MM.1S (cell line): ENCODE measurements at regions not wholly inside any gene's neighbourhood (a gene's known extent, or its start where the extent isn't known, plus 50 kb on each side); places are given as distances from the start of the nearest gene placed in this dataset.

Experiments used
- DNase-seq: peaks from one replicate; pipeline ENCODE4 v3.0.0-alpha.2; 2015
- H2AFZ ChIP-seq: fragments of 300-600 bp; sonication (generic); 2 replicates; pipeline ENCODE4 v1.6.0; 2016; ENCODE audit warnings: antibody characterized with exemption, low read length
- H3F3A ChIP-seq: fragments of 300-600 bp; sonication (generic); 2 replicates; pipeline ENCODE4 v1.6.1; 2016; ENCODE audit warnings: mild to moderate bottlenecking, antibody characterized with exemption, low read length, moderate library complexity, mixed read lengths; ENCODE audit not compliant: insufficient read depth
- H3K27ac ChIP-seq: fragments of 300-600 bp; sonication (generic); 2 replicates; pipeline ENCODE4 v1.5.1; 2016; ENCODE audit warnings: mild to moderate bottlenecking, low read length
- H3K27me3 ChIP-seq: fragments of 300-600 bp; sonication (generic); replicated peaks from 2 replicates; pipeline ENCODE4 v1.6.0; 2016; ENCODE audit warnings: low read length; ENCODE audit not compliant: insufficient read depth
- H3K36me3 ChIP-seq: fragments of 300-600 bp; sonication (generic); replicated peaks from 2 replicates; pipeline ENCODE4 v1.6.1; 2016; ENCODE audit warnings: mild to moderate bottlenecking, low read length, mixed read lengths; ENCODE audit not compliant: insufficient read depth
- H3K4me1 ChIP-seq: fragments of 300-600 bp; sonication (generic); 2 replicates; pipeline ENCODE4 v1.6.1; 2016; ENCODE audit warnings: low read length, mixed read lengths
- H3K4me2 ChIP-seq: fragments of 300-600 bp; sonication (generic); 2 replicates; pipeline ENCODE4 v1.6.0; 2016; ENCODE audit warnings: low read depth, low read length
- H3K4me3 ChIP-seq: fragments of 300-600 bp; sonication (generic); 2 replicates; pipeline ENCODE4 v1.5.1; 2016; ENCODE audit warnings: low read length, mixed read lengths
- H3K79me2 ChIP-seq: fragments of 300-600 bp; sonication (generic); 2 replicates; pipeline ENCODE4 v1.6.1; 2016; ENCODE audit warnings: mixed run types, low read length, mixed read lengths
- H3K9ac ChIP-seq: fragments of 300-600 bp; sonication (generic); 2 replicates; pipeline ENCODE4 v1.6.1; 2016; ENCODE audit warnings: low read length, mixed read lengths
- H3K9me2 ChIP-seq: fragments of 300-600 bp; sonication (generic); replicated peaks from 2 replicates; pipeline ENCODE4 v1.6.1; 2016; ENCODE audit warnings: mild to moderate bottlenecking, low read length, mixed read lengths; ENCODE audit not compliant: insufficient read depth
- H3K9me3 ChIP-seq: fragments of 300-600 bp; sonication (generic); replicated peaks from 2 replicates; pipeline ENCODE4 v1.6.1; 2016; ENCODE audit warnings: mild to moderate bottlenecking, low read length, mixed read lengths; ENCODE audit not compliant: insufficient read depth
- H4K20me1 ChIP-seq: fragments of 300-600 bp; sonication (generic); 2 replicates; pipeline ENCODE4 v1.6.1; 2016; ENCODE audit warnings: mild to moderate bottlenecking, low read length, moderate library complexity, mixed read lengths; ENCODE audit not compliant: insufficient read depth
- EZH2 ChIP-seq: fragments of 300-600 bp; sonication (generic); optimal IDR thresholded peaks from 2 replicates; pipeline ENCODE3; 2017; ENCODE audit warnings: low read depth, mild to moderate bottlenecking, antibody characterized with exemption, low read length, mixed read lengths
- EZH2phosphoT487 ChIP-seq: fragments of 300-600 bp; sonication (generic); IDR thresholded peaks from 2 replicates; pipeline ENCODE4 v1.6.1; 2018; ENCODE audit warnings: antibody characterized with exemption, low read length
- TF ChIP-seq, protein P1 (sequence below): fragments of 300-600 bp; sonication (generic); IDR thresholded peaks from 2 replicates; pipeline ENCODE4 v1.5.1; 2016; ENCODE audit warnings: antibody characterized with exemption, low read length, mixed read lengths

DNA sequence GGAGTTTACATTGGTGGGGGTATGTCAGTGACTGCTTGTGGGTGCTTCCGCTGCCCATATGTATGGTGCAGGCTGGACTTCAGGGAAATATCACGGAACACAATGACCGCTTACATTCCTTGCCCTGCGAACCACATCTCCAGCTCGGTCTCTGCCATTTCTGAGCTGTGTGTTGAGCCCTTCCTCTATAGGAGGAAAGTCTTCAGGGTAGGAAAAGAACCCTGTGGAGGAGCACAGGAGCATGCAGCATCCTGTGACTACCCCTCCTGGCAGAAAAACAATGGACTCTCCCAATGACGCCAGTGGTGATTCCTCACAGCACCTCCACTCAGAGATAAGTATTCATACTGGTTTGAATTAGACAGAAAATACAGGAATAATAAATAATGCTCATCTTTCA, 276.8 kb upstream of the MAP3K1 start:
- no peaks in the 10 kb centered on the region for H3K27me3 ChIP-seq
- H3K9me2 ChIP-seq: no peaks in the 10 kb centered on the region
- H3K9me3 ChIP-seq: no peaks in the 10 kb centered on the region
- no peak overlapping the region for H3K27ac ChIP-seq
- no peak overlapping the region for H3K4me2 ChIP-seq
- no peak overlapping the region for H3K4me3 ChIP-seq
- H3K36me3 ChIP-seq: no peaks in the 10 kb centered on the region
- H4K20me1 ChIP-seq: no peaks in the 10 kb centered on the region
- no peak overlapping the region for H3K9ac ChIP-seq
- no peak for DNase-seq
- TF ChIP-seq, protein P1, sequence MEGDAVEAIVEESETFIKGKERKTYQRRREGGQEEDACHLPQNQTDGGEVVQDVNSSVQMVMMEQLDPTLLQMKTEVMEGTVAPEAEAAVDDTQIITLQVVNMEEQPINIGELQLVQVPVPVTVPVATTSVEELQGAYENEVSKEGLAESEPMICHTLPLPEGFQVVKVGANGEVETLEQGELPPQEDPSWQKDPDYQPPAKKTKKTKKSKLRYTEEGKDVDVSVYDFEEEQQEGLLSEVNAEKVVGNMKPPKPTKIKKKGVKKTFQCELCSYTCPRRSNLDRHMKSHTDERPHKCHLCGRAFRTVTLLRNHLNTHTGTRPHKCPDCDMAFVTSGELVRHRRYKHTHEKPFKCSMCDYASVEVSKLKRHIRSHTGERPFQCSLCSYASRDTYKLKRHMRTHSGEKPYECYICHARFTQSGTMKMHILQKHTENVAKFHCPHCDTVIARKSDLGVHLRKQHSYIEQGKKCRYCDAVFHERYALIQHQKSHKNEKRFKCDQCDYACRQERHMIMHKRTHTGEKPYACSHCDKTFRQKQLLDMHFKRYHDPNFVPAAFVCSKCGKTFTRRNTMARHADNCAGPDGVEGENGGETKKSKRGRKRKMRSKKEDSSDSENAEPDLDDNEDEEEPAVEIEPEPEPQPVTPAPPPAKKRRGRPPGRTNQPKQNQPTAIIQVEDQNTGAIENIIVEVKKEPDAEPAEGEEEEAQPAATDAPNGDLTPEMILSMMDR: no peak
- no peak for TF ChIP-seq EZH2
- no peak for TF ChIP-seq EZH2phosphoT487
- H3F3A ChIP-seq: no peaks in the 10 kb centered on the region
- H3K4me1 ChIP-seq: no peaks in the 10 kb centered on the region
- no peaks in the 10 kb centered on the region for H3K79me2 ChIP-seq
- no peak overlapping the region for H2AFZ ChIP-seq

DNA sequence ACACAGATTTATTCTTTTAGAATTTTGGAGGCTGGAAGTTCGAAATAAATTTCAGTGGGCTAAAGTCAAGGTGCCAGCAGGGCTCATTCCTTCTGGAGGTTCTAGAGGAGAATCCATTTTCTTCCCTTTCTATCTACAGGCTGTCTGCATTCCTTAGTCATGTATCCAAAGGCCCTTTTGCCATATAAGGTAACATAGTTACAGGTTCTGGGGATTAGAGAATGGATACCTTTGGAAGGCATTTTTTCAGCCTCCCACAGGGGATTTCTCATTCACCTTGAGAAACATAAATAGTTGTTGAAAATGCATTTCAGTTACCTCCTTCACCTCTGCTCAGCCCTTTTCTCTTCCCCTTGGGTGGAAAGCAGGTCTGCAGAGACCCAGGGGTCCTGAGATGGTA, 280.0 kb upstream of the MAP3K1 start:
- Histone ChIP-seq H3K4me2 (no peak overlapping the region), H3K27me3 (no peaks in the 10 kb centered on the region), H3K79me2 (no peaks in the 10 kb centered on the region), H3K9me2 (no peaks in the 10 kb centered on the region), H3K9ac (no peak overlapping the region), H3K27ac (no peak overlapping the region), H3K9me3 (no peaks in the 10 kb centered on the region), H4K20me1 (no peaks in the 10 kb centered on the region), H3K4me1 (no peaks in the 10 kb centered on the region), H3K36me3 (no peaks in the 10 kb centered on the region), H3F3A (no peaks in the 10 kb centered on the region), H3K4me3 (no peak overlapping the region), H2AFZ (no peak overlapping the region)
- no peak for DNase-seq
- TF ChIP-seq, protein P1: no peak

DNA sequence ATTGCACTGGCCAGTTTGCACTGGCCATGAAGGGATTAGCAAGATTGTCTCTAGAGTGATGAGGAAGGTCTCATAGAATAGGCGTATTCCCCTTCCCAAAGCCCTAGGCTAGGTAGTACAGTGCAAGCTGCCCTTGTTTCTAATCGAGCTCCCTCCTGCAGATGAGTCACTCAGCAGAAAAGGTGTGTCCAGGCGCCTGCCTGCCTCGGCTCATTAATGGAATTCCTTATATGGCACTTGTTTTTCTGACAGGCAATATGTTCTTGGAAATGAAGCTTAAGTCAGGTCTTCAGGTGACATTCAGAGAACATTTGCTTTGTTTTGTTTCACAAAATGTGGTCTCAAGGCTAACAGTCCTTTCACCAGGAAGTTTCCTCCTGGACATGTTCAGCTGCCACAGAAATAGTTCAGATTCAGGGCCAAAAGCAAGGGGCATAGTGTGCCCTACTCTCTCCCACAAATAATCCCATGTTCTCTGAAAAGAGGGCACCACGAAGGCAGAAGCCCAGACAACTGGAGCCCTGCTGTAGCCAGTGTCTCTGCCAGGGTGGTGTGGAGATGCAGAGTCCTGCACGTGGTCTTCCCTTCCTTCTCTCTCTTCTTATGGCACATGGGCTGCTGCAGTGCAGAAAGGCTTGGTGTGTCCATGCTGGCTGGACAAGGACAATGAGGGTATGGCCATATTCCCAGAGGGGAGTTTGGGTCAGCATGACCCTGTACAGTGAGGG, 281.1 kb upstream of the MAP3K1 start:
- Histone ChIP-seq H3K9me3 (no peaks in the 10 kb centered on the region), H3K9ac (no peak overlapping the region), H2AFZ (no peak overlapping the region), H3K27me3 (no peaks in the 10 kb centered on the region), H3K79me2 (no peaks in the 10 kb centered on the region), H3K27ac (no peak overlapping the region), H3K9me2 (no peaks in the 10 kb centered on the region), H4K20me1 (no peaks in the 10 kb centered on the region), H3K4me3 (no peak overlapping the region), H3K36me3 (no peaks in the 10 kb centered on the region), H3K4me2 (no peak overlapping the region), H3K4me1 (no peaks in the 10 kb centered on the region), H3F3A (no peaks in the 10 kb centered on the region)
- TF ChIP-seq EZH2 (no peak), EZH2phosphoT487 (no peak)
- TF ChIP-seq, protein P1: no peak
- no peak for DNase-seq
